ENCODE measurements at regions not wholly inside any gene's neighbourhood (a gene's known extent, or its start where the extent isn't known, plus 50 kb on each side); places are given as distances from the start of the nearest gene placed in this dataset.

DNA sequence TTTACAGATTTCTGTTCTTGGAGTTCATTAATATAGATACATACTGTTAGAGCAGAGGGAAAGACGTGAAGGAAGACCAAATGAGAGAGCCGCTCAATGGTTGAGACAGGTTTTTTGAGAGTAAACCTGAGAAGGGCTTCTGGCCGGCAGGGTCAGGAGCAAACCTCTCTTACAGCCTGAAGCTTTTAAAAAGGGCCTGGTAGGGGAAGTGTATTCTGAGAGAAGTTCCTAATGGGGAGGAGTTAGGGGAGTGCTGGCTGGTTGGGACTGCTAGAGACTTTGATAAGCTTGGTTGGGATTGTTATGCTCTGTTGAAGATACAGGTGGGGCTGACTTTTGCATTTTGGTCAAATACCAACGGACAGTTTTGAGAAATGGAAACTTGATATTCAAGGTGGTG, 186.8 kb upstream of the PABPC4L start:
- Mint-ChIP-seq H3K36me3 (ENCODE audit: low read depth) (no peaks in the 10 kb centered on the region), H3K4me3 (no peak overlapping the region)
- no peak for ATAC-seq

DNA sequence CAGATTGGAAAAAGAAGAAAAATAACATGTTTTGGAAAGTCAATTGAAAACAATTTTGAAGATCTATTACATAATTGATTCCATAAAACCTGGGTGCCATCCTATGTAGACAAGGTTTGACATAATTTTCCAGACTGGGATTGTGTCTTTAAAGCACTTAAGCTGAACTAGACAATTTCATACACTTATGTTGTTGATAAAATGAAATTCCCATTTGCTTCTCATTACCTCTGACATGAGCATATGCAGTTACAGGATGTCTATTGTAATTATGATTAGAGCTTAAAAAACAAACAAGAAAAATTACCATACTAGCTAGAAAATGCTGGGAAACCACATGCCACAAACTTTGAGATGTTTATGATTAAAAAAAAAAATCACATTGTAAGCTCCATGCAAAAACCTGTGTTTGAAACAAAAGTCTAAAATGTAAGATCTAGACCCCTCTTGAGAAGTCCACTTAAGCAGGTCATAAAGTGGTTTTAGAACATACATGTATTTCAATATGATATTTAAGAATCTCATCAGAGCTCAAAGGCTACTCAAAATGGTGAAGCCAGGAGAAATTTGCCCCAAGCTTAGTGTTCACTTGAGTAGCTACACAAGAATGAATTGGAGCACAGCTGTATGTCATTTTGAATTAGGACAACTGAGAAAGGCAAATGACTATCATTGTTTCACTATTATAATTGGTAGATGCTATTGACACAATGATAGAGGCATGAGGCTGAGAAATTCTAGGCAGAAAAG, 181.1 kb upstream of the PABPC4L start:
- POLR2A ChIA-PET: no interaction called here
- DNase-seq (no peak), ATAC-seq (no peak)
- H3K9me3 Mint-ChIP-seq (ENCODE audit: low read depth): no peaks in the 10 kb centered on the region
- H3K27me3 Mint-ChIP-seq: no peaks in the 10 kb centered on the region
- no peaks in the 10 kb centered on the region for H3K36me3 Mint-ChIP-seq (ENCODE audit: low read depth)
- intact Hi-C loops (cut with DNase I, micrococcal nuclease): no loop called here
- CTCF ChIA-PET: no interaction called here
- no peaks in the 10 kb centered on the region for H3K4me1 Mint-ChIP-seq
- H3K27ac Mint-ChIP-seq: no peak overlapping the region
- H3K4me3 Mint-ChIP-seq: no peak overlapping the region

More for the DNA sequence above, 186.8 kb upstream of the PABPC4L start:
- Mint-ChIP-seq H3K4me1 (no peaks in the 10 kb centered on the region), H3K27me3 (no peaks in the 10 kb centered on the region), H3K27ac (no peak overlapping the region), H3K9me3 (ENCODE audit: low read depth) (peaks cover 12% of the 10 kb centered on the region)
- intact Hi-C loops (cut with DNase I, micrococcal nuclease): no loop called here
- CTCF ChIA-PET: no interaction called here
- POLR2A ChIA-PET: no interaction called here
- no peak for DNase-seq

DNA sequence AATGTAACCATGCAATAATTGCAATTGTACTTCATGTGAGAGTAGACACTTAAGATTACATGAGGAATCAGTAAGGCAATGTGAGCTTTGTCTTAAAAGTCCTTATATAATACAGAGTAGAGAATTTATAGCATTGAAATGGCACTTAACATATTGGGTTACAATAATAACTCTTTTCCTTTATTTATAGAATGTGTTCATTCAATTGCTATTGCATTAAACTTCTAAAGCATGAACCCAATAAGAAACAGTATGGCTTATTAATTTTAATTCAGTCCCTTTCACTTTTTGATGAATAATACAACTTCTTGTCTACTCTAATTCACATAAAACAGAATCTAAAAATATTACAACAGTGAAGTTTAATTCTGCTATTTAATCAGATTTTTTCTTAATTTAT, 174.2 kb upstream of the PABPC4L start:
- intact Hi-C loops (cut with DNase I, micrococcal nuclease): no loop called here
- no peaks in the 10 kb centered on the region for H3K27me3 Mint-ChIP-seq
- no peaks in the 10 kb centered on the region for H3K4me1 Mint-ChIP-seq
- POLR2A ChIA-PET: no interaction called here
- no peaks in the 10 kb centered on the region for H3K9me3 Mint-ChIP-seq (ENCODE audit: low read depth)
- ATAC-seq: no peak
- DNase-seq: no peak
- no peak overlapping the region for H3K4me3 Mint-ChIP-seq
- H3K27ac Mint-ChIP-seq: no peak overlapping the region
- CTCF ChIA-PET: interaction anchor here (0.5 kb wide), 1 partner anchor 1259 kb away, joined by 3 read pairs; no protein-coding TSS in a partner anchor
- no peaks in the 10 kb centered on the region for H3K36me3 Mint-ChIP-seq (ENCODE audit: low read depth)

DNA sequence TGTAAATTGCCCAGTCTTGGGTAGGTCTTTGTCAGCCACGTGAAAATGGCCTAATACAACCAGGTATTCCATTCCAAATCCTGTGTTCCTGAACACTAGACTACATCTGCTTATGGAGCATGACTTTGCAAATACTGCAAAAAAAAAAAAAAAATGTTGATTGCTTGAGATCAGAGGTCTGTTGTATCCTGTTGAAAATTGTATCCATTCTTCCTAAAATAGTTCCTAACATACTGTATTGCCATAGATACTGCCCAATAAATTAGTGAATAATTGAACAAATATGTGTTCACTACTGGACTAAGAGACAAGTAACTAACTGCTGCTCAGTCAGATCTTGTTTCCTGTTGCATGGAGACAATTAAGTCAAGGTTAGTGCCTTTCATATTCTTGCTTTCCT, 164.3 kb upstream of the PABPC4L start:
- DNase-seq: no peak
- ATAC-seq: no peak
- Mint-ChIP-seq H3K4me1 (no peaks in the 10 kb centered on the region), H3K27ac (no peak overlapping the region), H3K4me3 (no peak overlapping the region), H3K36me3 (ENCODE audit: low read depth) (no peaks in the 10 kb centered on the region), H3K9me3 (ENCODE audit: low read depth) (peaks cover 14% of the 10 kb centered on the region), H3K27me3 (no peaks in the 10 kb centered on the region)
- ChIA-PET POLR2A (no interaction called here), CTCF (no interaction called here)
- intact Hi-C loops (cut with DNase I, micrococcal nuclease): no loop called here

DNA sequence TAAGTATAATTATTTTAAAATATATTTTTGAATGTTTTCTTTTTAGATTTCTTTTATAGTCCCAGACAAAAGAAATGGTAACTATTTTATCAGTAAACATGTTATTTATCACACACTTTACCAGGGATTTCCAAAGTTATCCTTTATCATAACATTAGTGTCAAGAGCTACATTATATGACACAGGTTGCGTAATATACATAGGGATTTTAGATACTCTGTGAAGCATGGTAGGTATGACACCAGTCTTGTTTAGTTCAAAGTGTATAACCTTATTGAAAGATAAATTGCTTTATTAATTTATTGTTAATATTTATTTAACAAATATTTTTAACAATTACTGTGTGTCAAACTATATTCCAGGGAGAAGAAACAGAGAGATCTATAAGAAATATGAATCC, 163.3 kb upstream of the PABPC4L start:
- no peak for ATAC-seq
- DNase-seq: no peak
- H3K4me1 Mint-ChIP-seq: no peaks in the 10 kb centered on the region
- ChIA-PET POLR2A (no interaction called here), CTCF (no interaction called here)
- H3K4me3 Mint-ChIP-seq: no peak overlapping the region
- H3K36me3 Mint-ChIP-seq (ENCODE audit: low read depth): no peaks in the 10 kb centered on the region
- peaks cover 15% of the 10 kb centered on the region for H3K9me3 Mint-ChIP-seq (ENCODE audit: low read depth)
- intact Hi-C loops (cut with DNase I, micrococcal nuclease): no loop called here
- H3K27me3 Mint-ChIP-seq: no peaks in the 10 kb centered on the region
- H3K27ac Mint-ChIP-seq: no peak overlapping the region

DNA sequence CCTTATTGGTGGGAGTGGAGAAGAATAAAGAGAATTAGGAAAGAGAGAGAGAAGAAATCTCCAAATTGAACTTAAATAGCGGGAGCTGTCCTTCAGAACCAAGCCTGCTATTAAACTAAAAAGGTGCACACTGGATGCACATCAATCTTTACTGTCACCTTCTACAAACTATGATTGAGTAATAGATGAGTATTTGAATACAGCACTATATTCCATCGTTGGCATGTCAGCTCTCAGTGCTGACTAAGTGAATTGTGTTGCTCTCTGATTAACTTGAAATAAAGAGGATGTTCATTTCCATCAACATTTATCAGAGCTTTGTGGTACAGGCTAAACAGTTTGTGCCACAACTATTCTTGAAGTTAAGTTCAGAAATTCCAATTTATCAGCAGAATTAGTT, 143.7 kb upstream of the PABPC4L start:
- H3K4me3 Mint-ChIP-seq: no peak overlapping the region
- ChIA-PET CTCF (no interaction called here), POLR2A (no interaction called here)
- DNase-seq (no peak), ATAC-seq (no peak)
- H3K4me1 Mint-ChIP-seq: no peaks in the 10 kb centered on the region
- intact Hi-C loops (cut with DNase I, micrococcal nuclease): no loop called here
- no peak overlapping the region for H3K27ac Mint-ChIP-seq
- H3K27me3 Mint-ChIP-seq: no peaks in the 10 kb centered on the region
- H3K9me3 Mint-ChIP-seq (ENCODE audit: low read depth): peaks cover 6% of the 10 kb centered on the region
- H3K36me3 Mint-ChIP-seq (ENCODE audit: low read depth): no peaks in the 10 kb centered on the region

DNA sequence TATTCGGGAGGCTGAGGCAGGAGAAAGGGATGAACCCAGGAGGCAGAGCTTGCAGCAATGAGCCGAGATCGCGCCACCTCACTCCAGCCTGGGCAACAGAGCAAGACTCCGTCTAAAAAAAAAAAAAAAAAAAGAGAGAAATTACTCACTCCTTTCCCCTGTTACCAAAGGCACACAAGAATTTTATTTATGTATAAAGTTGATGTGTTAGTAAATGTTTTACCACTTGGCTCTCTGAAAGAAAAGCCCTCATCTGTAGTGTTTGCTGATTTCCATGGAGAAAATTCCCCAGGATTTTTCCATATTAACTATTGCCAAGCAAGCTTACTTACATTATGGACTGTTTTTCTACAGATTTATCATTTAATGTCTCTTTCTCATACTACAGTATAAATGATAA, 142.1 kb upstream of the PABPC4L start:
- H3K4me3 Mint-ChIP-seq: no peak overlapping the region
- CTCF ChIA-PET: interaction anchor here (0.7 kb wide), 1 partner anchor 651 kb away, joined by 3 read pairs; no protein-coding TSS in a partner anchor
- H3K4me1 Mint-ChIP-seq: no peaks in the 10 kb centered on the region

DNA sequence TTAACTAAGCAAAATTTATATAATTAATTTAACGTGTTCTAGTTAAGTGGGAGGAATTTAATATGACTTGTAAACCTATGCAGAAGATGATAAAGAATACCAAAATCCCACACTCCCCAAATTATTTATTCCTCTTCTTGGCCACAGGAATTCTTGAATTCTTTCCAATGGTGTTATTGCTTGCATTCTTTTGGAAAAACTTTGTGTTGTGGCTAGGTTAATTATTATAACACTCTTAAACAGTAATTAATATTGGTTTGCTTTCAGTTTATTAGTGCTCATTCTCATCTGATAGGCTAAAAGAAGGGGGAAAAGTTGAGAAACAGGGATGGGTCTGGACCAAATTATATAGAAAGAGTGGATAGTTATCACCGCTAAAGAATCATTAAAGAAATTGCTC, 141.5 kb upstream of the PABPC4L start:
- Mint-ChIP-seq H3K27ac (no peak overlapping the region), H3K27me3 (no peaks in the 10 kb centered on the region), H3K4me3 (no peak overlapping the region), H3K4me1 (no peaks in the 10 kb centered on the region), H3K36me3 (ENCODE audit: low read depth) (no peaks in the 10 kb centered on the region), H3K9me3 (ENCODE audit: low read depth) (peaks cover 5% of the 10 kb centered on the region)
- ATAC-seq (no peak), DNase-seq (no peak)
- POLR2A ChIA-PET: no interaction called here
- CTCF ChIA-PET: no interaction called here
- intact Hi-C loops (cut with DNase I, micrococcal nuclease): no loop called here

More for the DNA sequence above, 142.1 kb upstream of the PABPC4L start:
- no peaks in the 10 kb centered on the region for H3K36me3 Mint-ChIP-seq (ENCODE audit: low read depth)
- intact Hi-C loops (cut with DNase I, micrococcal nuclease): no loop called here
- H3K27me3 Mint-ChIP-seq: no peaks in the 10 kb centered on the region
- ATAC-seq: no peak
- H3K27ac Mint-ChIP-seq: no peak overlapping the region
- no peak for DNase-seq
- H3K9me3 Mint-ChIP-seq (ENCODE audit: low read depth): peaks cover 5% of the 10 kb centered on the region
- POLR2A ChIA-PET: interaction anchor here (0.7 kb wide), 1 partner anchor 941 kb away, joined by 4 read pairs; no protein-coding TSS in a partner anchor

DNA sequence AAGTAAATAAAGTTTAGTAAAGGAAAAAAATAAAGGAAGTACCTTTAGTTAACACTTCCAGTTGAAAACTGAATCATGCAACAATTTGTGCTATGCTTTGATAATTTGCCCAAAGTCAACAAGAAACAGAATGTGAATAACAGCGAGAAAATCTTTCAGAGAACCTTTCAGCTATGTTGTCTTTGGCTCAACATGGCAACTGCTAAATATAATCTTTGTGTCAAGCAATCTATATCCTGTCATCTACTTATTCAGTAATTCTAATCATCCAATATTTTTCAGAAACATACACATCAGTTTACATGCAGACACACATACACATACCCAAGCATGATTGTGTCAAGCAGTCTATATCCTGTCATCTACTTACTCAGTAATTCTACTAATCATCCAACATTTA, 136.0 kb upstream of the PABPC4L start:
- ChIA-PET POLR2A (no interaction called here), CTCF (no interaction called here)
- Mint-ChIP-seq H3K27ac (no peak overlapping the region), H3K36me3 (ENCODE audit: low read depth) (no peaks in the 10 kb centered on the region), H3K4me3 (no peak overlapping the region), H3K27me3 (no peaks in the 10 kb centered on the region), H3K4me1 (no peaks in the 10 kb centered on the region), H3K9me3 (ENCODE audit: low read depth) (peaks cover 4% of the 10 kb centered on the region)
- no peak for ATAC-seq
- intact Hi-C loops (cut with DNase I, micrococcal nuclease): no loop called here
- DNase-seq: no peak

DNA sequence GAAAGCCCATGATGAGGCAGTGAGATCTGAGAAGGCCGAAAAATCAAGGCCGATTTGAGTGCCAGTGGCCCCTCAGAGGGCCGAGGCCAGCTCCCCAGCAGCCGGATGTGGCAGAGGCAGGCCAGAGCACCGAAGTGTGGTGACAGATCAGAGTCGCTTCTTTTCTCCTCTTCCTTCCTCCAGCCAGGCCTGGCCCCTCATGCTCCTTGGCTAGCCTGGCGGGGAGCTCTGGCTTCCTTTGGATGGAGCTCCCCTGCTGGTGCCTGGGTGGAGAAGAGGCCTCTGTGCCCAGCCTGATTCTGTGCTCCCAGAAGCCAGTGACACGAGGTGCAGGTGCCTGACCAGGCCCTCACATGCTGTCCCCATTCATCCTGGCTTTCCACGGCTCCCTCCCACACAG, 127.2 kb upstream of the PABPC4L start:
- CTCF ChIA-PET: no interaction called here
- Mint-ChIP-seq H3K36me3 (ENCODE audit: low read depth) (no peaks in the 10 kb centered on the region), H3K4me1 (no peaks in the 10 kb centered on the region), H3K27ac (no peak overlapping the region), H3K27me3 (no peaks in the 10 kb centered on the region), H3K9me3 (ENCODE audit: low read depth) (peaks cover 3% of the 10 kb centered on the region), H3K4me3 (no peak overlapping the region)
- ATAC-seq: no peak
- DNase-seq: no peak
- intact Hi-C loops (cut with DNase I, micrococcal nuclease): no loop called here
- POLR2A ChIA-PET: no interaction called here

DNA sequence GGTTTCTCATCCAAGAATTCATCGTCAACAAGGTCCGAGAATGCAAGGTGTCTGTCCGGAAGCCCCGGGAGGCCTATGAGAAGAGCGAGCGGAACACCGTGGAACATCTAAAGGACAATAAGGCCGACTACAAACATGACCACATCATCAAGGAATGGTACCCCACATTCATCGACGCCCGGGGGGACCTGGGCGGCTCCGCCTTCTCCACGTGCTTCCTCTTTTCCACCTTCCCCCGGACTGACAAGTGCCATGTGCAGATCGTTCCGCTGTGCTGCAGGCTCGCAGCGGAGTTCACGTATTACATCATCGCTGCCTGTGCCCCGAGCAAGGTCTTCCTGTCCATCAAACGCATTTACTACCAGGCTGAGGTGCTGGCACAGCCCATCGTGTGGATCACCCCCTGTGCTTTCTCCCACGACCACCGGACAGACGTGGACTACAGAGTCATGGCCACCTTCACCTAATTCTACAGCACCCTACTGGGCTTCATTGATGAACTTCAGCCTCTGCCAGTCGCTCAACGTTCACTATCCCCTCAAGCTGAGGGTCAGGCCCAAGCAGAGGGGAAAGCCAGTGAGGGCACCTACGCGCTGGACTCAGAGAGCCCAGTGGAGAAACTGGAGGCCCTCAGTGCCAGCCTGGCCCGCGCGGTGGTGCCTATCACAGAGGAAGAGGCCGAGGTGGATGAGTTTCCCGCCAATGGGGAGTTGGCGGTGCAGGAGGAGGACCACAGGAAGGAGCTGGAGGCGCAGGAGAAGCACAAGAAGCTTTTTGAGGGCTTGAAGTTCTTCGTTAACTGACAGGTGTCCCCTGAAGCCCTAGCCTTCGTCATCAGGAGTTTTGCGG, 125.9 kb upstream of the PABPC4L start:
- POLR2A ChIA-PET: no interaction called here
- H3K4me3 Mint-ChIP-seq: no peak overlapping the region
- no peak overlapping the region for H3K27ac Mint-ChIP-seq
- CTCF ChIA-PET: no interaction called here
- DNase-seq (no peak), ATAC-seq (no peak)
- intact Hi-C loops (cut with DNase I, micrococcal nuclease): no loop called here
- no peaks in the 10 kb centered on the region for H3K27me3 Mint-ChIP-seq
- H3K36me3 Mint-ChIP-seq (ENCODE audit: low read depth): no peaks in the 10 kb centered on the region
- no peaks in the 10 kb centered on the region for H3K4me1 Mint-ChIP-seq
- H3K9me3 Mint-ChIP-seq (ENCODE audit: low read depth): peaks cover 3% of the 10 kb centered on the region

DNA sequence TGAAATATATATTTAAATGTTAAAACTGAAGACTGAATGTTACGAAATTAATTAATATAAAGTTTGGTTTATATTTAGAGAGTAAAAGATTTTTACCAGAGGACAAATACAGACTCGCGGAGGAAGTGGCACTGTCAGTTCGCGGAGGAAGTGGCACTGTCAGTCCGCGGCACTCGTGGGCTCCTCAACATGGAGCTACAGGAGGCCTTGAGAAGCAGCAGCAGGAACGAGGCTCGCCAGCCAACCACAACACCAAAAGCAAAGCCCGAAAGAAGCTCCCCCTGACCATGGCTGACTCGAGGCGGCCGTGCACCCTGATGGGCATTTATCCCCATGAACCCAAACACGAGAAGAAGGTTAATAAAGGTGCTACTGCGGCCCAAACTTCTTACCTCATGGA, 125.3 kb upstream of the PABPC4L start:
- Mint-ChIP-seq H3K27ac (no peak overlapping the region), H3K27me3 (no peaks in the 10 kb centered on the region), H3K4me1 (no peaks in the 10 kb centered on the region), H3K9me3 (ENCODE audit: low read depth) (peaks cover 3% of the 10 kb centered on the region), H3K4me3 (no peak overlapping the region), H3K36me3 (ENCODE audit: low read depth) (no peaks in the 10 kb centered on the region)
- POLR2A ChIA-PET: no interaction called here
- ATAC-seq (no peak), DNase-seq (no peak)
- CTCF ChIA-PET: no interaction called here
- intact Hi-C loops (cut with DNase I, micrococcal nuclease): no loop called here

Measured in activated CD4-positive, alpha-beta T cell treated with anti-CD3 and anti-CD28 coated beads for 36 hours (primary cell).